SK-N-SH treated with all-trans-retinoic acid at 6 μM for 48 hours (cell line): ENCODE measurements at regions not wholly inside any gene's neighbourhood (a gene's known extent, or its start where the extent isn't known, plus 50 kb on each side); places are given as distances from the start of the nearest gene placed in this dataset.

Experiments used
- ATAC-seq: fragments of 200-7000 bp; cut with Tn5 transposase; 3 replicates; pipeline ENCODE4 v1.9.1; 2020; ENCODE audit warnings: mild to moderate bottlenecking, moderate library complexity
- ARNTL ChIP-seq: fragments of 450-650 bp; formaldehyde crosslinking; IDR thresholded peaks from 2 replicates; pipeline ENCODE4 v1.5.0; 2020; ENCODE audit warnings: low read depth, mild to moderate bottlenecking, moderate library complexity, borderline replicate concordance
- BACH2 ChIP-seq: fragments of 250-450 bp; sonication (Bioruptor Pico); IDR thresholded peaks from 2 replicates; pipeline ENCODE4 v1.9.0; 2021; ENCODE audit warnings: mild to moderate bottlenecking, borderline replicate concordance
- CREB5 ChIP-seq: fragments of 250-450 bp; sonication (Bioruptor Pico); IDR thresholded peaks from 2 replicates; pipeline ENCODE4 v1.5.1; 2020; ENCODE audit warnings: low read depth, mild to moderate bottlenecking, moderate library complexity
- CSDC2 ChIP-seq: fragments of 250-450 bp; sonication (Bioruptor Pico); IDR thresholded peaks from 2 replicates; pipeline ENCODE4 v1.5.0; 2020; ENCODE audit warnings: mild to moderate bottlenecking, moderate library complexity
- CSRNP3 ChIP-seq: fragments of 250-450 bp; sonication (Bioruptor Pico); IDR thresholded peaks from 2 replicates; pipeline ENCODE4 v1.5.1; 2021; ENCODE audit warnings: mild to moderate bottlenecking, moderate library complexity
- ESRRG ChIP-seq: fragments of 250-450 bp; sonication (Bioruptor Pico); IDR thresholded peaks from 2 replicates; pipeline ENCODE4 v1.6.1; 2021; ENCODE audit warnings: mild to moderate bottlenecking
- GLIS3 ChIP-seq: fragments of 250-450 bp; sonication (Bioruptor Pico); IDR thresholded peaks from 2 replicates; pipeline ENCODE4 v1.5.0; 2020; ENCODE audit warnings: mild to moderate bottlenecking, moderate library complexity
- ISL1 ChIP-seq: fragments of 250-450 bp; sonication (Bioruptor Pico); IDR thresholded peaks from 2 replicates; pipeline ENCODE4 v2.1.2; 2022; ENCODE audit warnings: mild to moderate bottlenecking, moderate library complexity
- OSR1 ChIP-seq: fragments of 250-450 bp; sonication (Bioruptor Pico); IDR thresholded peaks from 2 replicates; pipeline ENCODE4 v1.8.0; 2022; ENCODE audit warnings: moderate library complexity, mild to moderate bottlenecking, inconsistent platforms
- PATZ1 ChIP-seq: fragments of 250-450 bp; sonication (Bioruptor Pico); IDR thresholded peaks from 2 replicates; pipeline ENCODE4 v1.8.0; 2020; ENCODE audit warnings: mild to moderate bottlenecking, moderate library complexity, borderline replicate concordance
- POU6F1 ChIP-seq: fragments of 250-450 bp; sonication (Bioruptor Pico); IDR thresholded peaks from 2 replicates; pipeline ENCODE4 v1.8.0; 2021; ENCODE audit warnings: low read depth, mild to moderate bottlenecking, moderate library complexity, borderline replicate concordance
- PPARA ChIP-seq: fragments of 250-450 bp; sonication (Bioruptor Pico); IDR thresholded peaks from 2 replicates; pipeline ENCODE4 v1.5.0; 2020; ENCODE audit warnings: mild to moderate bottlenecking, borderline replicate concordance
- RARB ChIP-seq: fragments of 250-450 bp; sonication (Bioruptor Pico); IDR thresholded peaks from 2 replicates; pipeline ENCODE4 v1.8.0; 2021; ENCODE audit warnings: mild to moderate bottlenecking, moderate library complexity
- SNAI2 ChIP-seq: fragments of 250-450 bp; sonication (Bioruptor Pico); IDR thresholded peaks from 2 replicates; pipeline ENCODE4 v1.5.0; 2020; ENCODE audit warnings: mild to moderate bottlenecking, moderate library complexity
- TCF4 ChIP-seq: fragments of 250-450 bp; sonication (Bioruptor Pico); IDR thresholded peaks from 2 replicates; pipeline ENCODE4 v1.8.0; 2021; ENCODE audit warnings: mild to moderate bottlenecking, moderate library complexity, borderline replicate concordance
- TOX ChIP-seq: fragments of 250-450 bp; sonication (Bioruptor Pico); IDR thresholded peaks from 2 replicates; pipeline ENCODE4 v1.8.0; 2021; ENCODE audit warnings: mild to moderate bottlenecking, moderate library complexity, borderline replicate concordance
- TSHZ2 ChIP-seq: fragments of 250-450 bp; sonication (Bioruptor Pico); IDR thresholded peaks from 2 replicates; pipeline ENCODE4 v1.5.0; 2020; ENCODE audit warnings: mild to moderate bottlenecking, moderate library complexity
- ZC3H10 ChIP-seq: fragments of 250-450 bp; sonication (Bioruptor Pico); IDR thresholded peaks from 2 replicates; pipeline ENCODE4 v1.5.1; 2021; ENCODE audit warnings: mild to moderate bottlenecking, moderate library complexity
- ZFP30 ChIP-seq: fragments of 450-650 bp; formaldehyde crosslinking; IDR thresholded peaks from 2 replicates; pipeline ENCODE4 v1.5.0; 2022; ENCODE audit warnings: mild to moderate bottlenecking, moderate library complexity
- ZNF565 ChIP-seq: fragments of 450-650 bp; formaldehyde crosslinking; conservative IDR thresholded peaks from 2 replicates; pipeline ENCODE4 v1.5.0; 2020; ENCODE audit warnings: low read depth, mild to moderate bottlenecking, moderate library complexity
- ZNF70 ChIP-seq: fragments of 450-650 bp; formaldehyde crosslinking; IDR thresholded peaks from 2 replicates; pipeline ENCODE4 v1.5.0; 2020; ENCODE audit warnings: mild to moderate bottlenecking, moderate library complexity
- ZNF8 ChIP-seq: fragments of 450-650 bp; formaldehyde crosslinking; IDR thresholded peaks from 2 replicates; pipeline ENCODE4 v1.5.0; 2020; ENCODE audit warnings: mild to moderate bottlenecking, moderate library complexity

GRCh38 chr9:97773091-97773490 is 76.0 kb upstream of the XPA start:
- no peak for ATAC-seq
- TF ChIP-seq SNAI2 (CRISPR knock-in tag) (no peak), ZNF565 (CRISPR knock-in tag) (no peak), CREB5 (CRISPR knock-in tag) (no peak), ARNTL (CRISPR knock-in tag) (no peak), ZNF70 (CRISPR knock-in tag) (no peak), POU6F1 (CRISPR knock-in tag) (no peak), PPARA (CRISPR knock-in tag) (no peak), OSR1 (CRISPR knock-in tag) (no peak), GLIS3 (CRISPR knock-in tag) (no peak), RARB (CRISPR knock-in tag) (no peak), ZC3H10 (CRISPR knock-in tag) (no peak), CSRNP3 (CRISPR knock-in tag) (no peak), ISL1 (CRISPR knock-in tag) (no peak), TOX (no peak), ESRRG (CRISPR knock-in tag) (no peak), CSDC2 (CRISPR knock-in tag) (no peak), TCF4 (CRISPR knock-in tag) (no peak), BACH2 (CRISPR knock-in tag) (no peak)
- TF ChIP-seq, all 23 proteins: peak for 0

GRCh38 chr9:97773723-97774122 is 76.6 kb upstream of the XPA start:
- TF ChIP-seq ARNTL (CRISPR knock-in tag) (no peak), TCF4 (CRISPR knock-in tag) (no peak), ISL1 (CRISPR knock-in tag) (no peak), POU6F1 (CRISPR knock-in tag) (no peak), PPARA (CRISPR knock-in tag) (no peak), TSHZ2 (CRISPR knock-in tag) (no peak), GLIS3 (CRISPR knock-in tag) (no peak), BACH2 (CRISPR knock-in tag) (no peak), ZNF70 (CRISPR knock-in tag) (no peak), RARB (CRISPR knock-in tag) (no peak), CSDC2 (CRISPR knock-in tag) (no peak), CSRNP3 (CRISPR knock-in tag) (no peak), ZFP30 (CRISPR knock-in tag) (no peak), ZC3H10 (CRISPR knock-in tag) (no peak), PATZ1 (CRISPR knock-in tag) (no peak), ZNF8 (CRISPR knock-in tag) (no peak), SNAI2 (CRISPR knock-in tag) (no peak), CREB5 (CRISPR knock-in tag) (no peak)
- TF ChIP-seq, all 23 proteins: peak for 0
- ATAC-seq, result no peak; the same call in 2 of the 3 replicates
